ENCODE measurements at regions not wholly inside any gene's neighbourhood (a gene's known extent, or its start where the extent isn't known, plus 50 kb on each side); places are given as distances from the start of the nearest gene placed in this dataset.
A peak's percentile ranks its signal among the peaks of the same experiment; 100 is the strongest.
"Not testable (repeated sequence)": the region's sequence is repeated elsewhere in the genome, so short reads cannot be mapped to it uniquely, and the experiment has no call there.

GRCh38 chr6:105855433-105855832 is 230.7 kb upstream of the PRDM1 start:
- Mint-ChIP-seq H3K9me3 (ENCODE audit: low read depth) (no peaks in the 10 kb centered on the region), H3K27me3 (peaks cover 13% of the 10 kb centered on the region), H3K4me1 (ENCODE audit: low read depth) (peaks cover 2% of the 10 kb centered on the region), H3K4me3 (ENCODE audit: low read depth) (no peak overlapping the region), H3K27ac (peak overlapping the region; percentile 52), H3K36me3 (ENCODE audit: insufficient read depth) (peaks cover 3% of the 10 kb centered on the region)
- no peak for DNase-seq (ENCODE audit: low spot score, unreplicated experiment)
- TF ChIP-seq CTCF (IDR thresholded peaks at IDR 0.05; ENCODE audit: unreplicated experiment): no peak

- peaks cover 19% of the 10 kb centered on the region for H3K27me3 Mint-ChIP-seq
- not testable (repeated sequence) for H3K36me3 Mint-ChIP-seq (ENCODE audit: insufficient read depth); H3K9me3 Mint-ChIP-seq (ENCODE audit: low read depth); H3K4me1 Mint-ChIP-seq (ENCODE audit: low read depth); DNase-seq (ENCODE audit: low spot score, unreplicated experiment); H3K27ac Mint-ChIP-seq; H3K4me3 Mint-ChIP-seq (ENCODE audit: low read depth)
These were observed 232.2 kb upstream of the PRDM1 start for GRCh38 chr6:105853979-105854378.

GRCh38 chr6:105851606-105852005 is 234.5 kb upstream of the PRDM1 start:
- no peaks in the 10 kb centered on the region for H3K4me1 Mint-ChIP-seq (ENCODE audit: low read depth)
- DNase-seq (ENCODE audit: low spot score, unreplicated experiment): no peak
- no peak overlapping the region for H3K27ac Mint-ChIP-seq
- no peak overlapping the region for H3K4me3 Mint-ChIP-seq (ENCODE audit: low read depth)
- peaks cover 3% of the 10 kb centered on the region for H3K36me3 Mint-ChIP-seq (ENCODE audit: insufficient read depth)
- H3K27me3 Mint-ChIP-seq: peaks cover 21% of the 10 kb centered on the region
- H3K9me3 Mint-ChIP-seq (ENCODE audit: low read depth): no peaks in the 10 kb centered on the region
- no peak for TF ChIP-seq CTCF (IDR thresholded peaks at IDR 0.05; ENCODE audit: unreplicated experiment)

- H3K4me1 Mint-ChIP-seq (ENCODE audit: low read depth): no peaks in the 10 kb centered on the region
- DNase-seq (ENCODE audit: low spot score, unreplicated experiment): no peak
- H3K27me3 Mint-ChIP-seq: peaks cover 21% of the 10 kb centered on the region
- no peaks in the 10 kb centered on the region for H3K9me3 Mint-ChIP-seq (ENCODE audit: low read depth)
- no peak overlapping the region for H3K4me3 Mint-ChIP-seq (ENCODE audit: low read depth)
- H3K27ac Mint-ChIP-seq: no peak overlapping the region
- TF ChIP-seq CTCF (IDR thresholded peaks at IDR 0.05; ENCODE audit: unreplicated experiment): no peak
- H3K36me3 Mint-ChIP-seq (ENCODE audit: insufficient read depth): peaks cover 3% of the 10 kb centered on the region
These were observed 235.0 kb upstream of the PRDM1 start for GRCh38 chr6:105851113-105851580.

GRCh38 chr6:105850261-105851112 is 235.6 kb upstream of the PRDM1 start:
- Mint-ChIP-seq H3K4me1 (ENCODE audit: low read depth) (no peaks in the 10 kb centered on the region), H3K4me3 (ENCODE audit: low read depth) (no peak overlapping the region), H3K27ac (no peak overlapping the region), H3K9me3 (ENCODE audit: low read depth) (no peaks in the 10 kb centered on the region), H3K27me3 (peaks cover 21% of the 10 kb centered on the region), H3K36me3 (ENCODE audit: insufficient read depth) (peaks cover 3% of the 10 kb centered on the region)
- no peak for DNase-seq (ENCODE audit: low spot score, unreplicated experiment)
- no peak for TF ChIP-seq CTCF (IDR thresholded peaks at IDR 0.05; ENCODE audit: unreplicated experiment)

- H3K4me1 Mint-ChIP-seq (ENCODE audit: low read depth): no peaks in the 10 kb centered on the region
- no peak for DNase-seq (ENCODE audit: low spot score, unreplicated experiment)
- H3K9me3 Mint-ChIP-seq (ENCODE audit: low read depth): no peaks in the 10 kb centered on the region
- no peaks in the 10 kb centered on the region for H3K36me3 Mint-ChIP-seq (ENCODE audit: insufficient read depth)
- H3K27me3 Mint-ChIP-seq: peaks cover 21% of the 10 kb centered on the region
- no peak overlapping the region for H3K27ac Mint-ChIP-seq
- no peak overlapping the region for H3K4me3 Mint-ChIP-seq (ENCODE audit: low read depth)
- TF ChIP-seq CTCF (IDR thresholded peaks at IDR 0.05; ENCODE audit: unreplicated experiment): no peak
These were observed 236.4 kb upstream of the PRDM1 start for GRCh38 chr6:105849746-105850145.
